Head of caudate nucleus (tissue), 42 donors: ENCODE measurements at regions not wholly inside any gene's neighbourhood (a gene's known extent, or its start where the extent isn't known, plus 50 kb on each side); places are given as distances from the start of the nearest gene placed in this dataset.

Experiments used
- DNase-seq, 42 donors: peaks; one replicate each; pipeline versions ENCODE4 v3.0.0 to v3.0.0-alpha.2; 2020 to 2021; ENCODE audit warnings: mixed read lengths in 7 of 42
- intact Hi-C: fragments of 100-400 bp; cut with DNase I; formaldehyde crosslinking; loops from one replicate; pipeline ENCODE4 v1.15.0; 2022

GRCh38 chr2:106941372-106941993 lies 55.5 kb upstream of the ST6GAL2 start:
- intact Hi-C loops = no loop called here
- no peak for DNase-seq

- intact Hi-C loops = no loop called here
These were observed 57.7 kb upstream of the ST6GAL2 start for GRCh38 chr2:106943468-106944200.

GRCh38 chr2:106944215-106944614 lies 58.2 kb upstream of the ST6GAL2 start:
- intact Hi-C loops = no loop called here
- no peak for DNase-seq

More at GRCh38 chr2:106943468-106944200, 57.7 kb upstream of the ST6GAL2 start:
- no peak for DNase-seq

GRCh38 chr2:106948540-106948939 lies 62.6 kb upstream of the ST6GAL2 start:
- intact Hi-C loops = no loop called here

GRCh38 chr2:106953236-106953635 lies 67.3 kb upstream of the ST6GAL2 start:
- no peak for DNase-seq
- intact Hi-C loops = no loop called here

More at GRCh38 chr2:106948540-106948939, 62.6 kb upstream of the ST6GAL2 start:
- no peak for DNase-seq

- DNase-seq = no peak
- intact Hi-C loops = no loop called here
These were observed 67.8 kb upstream of the ST6GAL2 start for GRCh38 chr2:106953779-106954178.

- no peak for DNase-seq
- intact Hi-C loops = no loop called here
These were observed 68.3 kb upstream of the ST6GAL2 start for GRCh38 chr2:106954304-106954703.

GRCh38 chr2:106956416-106956815 lies 70.4 kb upstream of the ST6GAL2 start:
- peak in 22 of 42 donors; percentile 3 to 53 (median 22) for DNase-seq

GRCh38 chr2:106956879-106957278 lies 70.9 kb upstream of the ST6GAL2 start:
- intact Hi-C loops = no loop called here
- no peak for DNase-seq

More at GRCh38 chr2:106956416-106956815, 70.4 kb upstream of the ST6GAL2 start:
- intact Hi-C loops = no loop called here

GRCh38 chr2:106959975-106960682 lies 74.2 kb upstream of the ST6GAL2 start:
- no peak for DNase-seq
- intact Hi-C loops = no loop called here

GRCh38 chr2:106960683-106961161 lies 74.8 kb upstream of the ST6GAL2 start:
- intact Hi-C loops = no loop called here
- no peak for DNase-seq

- intact Hi-C loops = no loop called here
- no peak for DNase-seq
These were observed 75.4 kb upstream of the ST6GAL2 start for GRCh38 chr2:106961328-106961727.

GRCh38 chr2:106963156-106963555 lies 77.2 kb upstream of the ST6GAL2 start:
- intact Hi-C loops = no loop called here
- DNase-seq = no peak

- intact Hi-C loops = no loop called here
These were observed 77.9 kb upstream of the ST6GAL2 start for GRCh38 chr2:106963893-106964292.

GRCh38 chr2:106965611-106966010 lies 79.6 kb upstream of the ST6GAL2 start:
- intact Hi-C loops = no loop called here
- no peak for DNase-seq

More at GRCh38 chr2:106963893-106964292, 77.9 kb upstream of the ST6GAL2 start:
- no peak for DNase-seq

GRCh38 chr2:106969777-106970176 lies 83.8 kb upstream of the ST6GAL2 start:
- DNase-seq = no peak
- intact Hi-C loops = no loop called here

- no peak for DNase-seq
- intact Hi-C loops = no loop called here
These were observed 84.7 kb upstream of the ST6GAL2 start for GRCh38 chr2:106970471-106971261.

- intact Hi-C loops = no loop called here
- DNase-seq = no peak
These were observed 86.8 kb upstream of the ST6GAL2 start for GRCh38 chr2:106972782-106973181.

- intact Hi-C loops = no loop called here
- no peak for DNase-seq
These were observed 88.9 kb upstream of the ST6GAL2 start for GRCh38 chr2:106974891-106975290.
